ENCODE measurements at regions not wholly inside any gene's neighbourhood (a gene's known extent, or its start where the extent isn't known, plus 50 kb on each side); places are given as distances from the start of the nearest gene placed in this dataset.

DNA sequence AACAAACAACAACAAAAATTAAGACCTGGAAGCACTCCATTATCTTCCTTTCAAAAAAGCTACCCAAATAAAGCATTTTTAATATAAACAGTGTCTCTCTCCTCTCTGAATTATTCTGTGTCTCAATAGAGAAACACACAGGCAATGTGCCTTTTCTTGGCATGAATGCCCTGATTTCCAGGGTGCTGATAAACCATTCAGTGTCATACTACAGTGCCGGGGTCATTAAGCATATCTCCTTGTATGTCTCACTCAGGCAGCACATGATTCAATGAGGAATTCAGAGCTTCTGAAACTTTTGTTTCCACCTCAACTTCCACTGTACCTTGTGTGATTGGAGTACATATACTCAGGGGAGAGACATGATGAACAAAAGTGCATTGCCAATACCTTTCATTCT lies 294.0 kb upstream of the SLC24A2 start:
- Histone ChIP-seq H3K4me1 (no peaks in the 10 kb centered on the region), H3K4me3 (ENCODE audit: low read depth, low read length) (no peak overlapping the region), H3K27ac (no peak overlapping the region), H3K27me3 (ENCODE audit: control insufficient read depth, insufficient read depth, low read length) (no peaks in the 10 kb centered on the region), H3K9ac (no peak overlapping the region), H3K9me3 (ENCODE audit: control insufficient read depth, low read length) (no peaks in the 10 kb centered on the region), H3K79me2 (no peaks in the 10 kb centered on the region), H3K36me3 (ENCODE audit: control insufficient read depth, insufficient read depth, low read length) (no peaks in the 10 kb centered on the region), H3K4me2 (ENCODE audit: low read length) (no peak overlapping the region), H2AFZ (no peak overlapping the region)
- TF ChIP-seq, protein P1, sequence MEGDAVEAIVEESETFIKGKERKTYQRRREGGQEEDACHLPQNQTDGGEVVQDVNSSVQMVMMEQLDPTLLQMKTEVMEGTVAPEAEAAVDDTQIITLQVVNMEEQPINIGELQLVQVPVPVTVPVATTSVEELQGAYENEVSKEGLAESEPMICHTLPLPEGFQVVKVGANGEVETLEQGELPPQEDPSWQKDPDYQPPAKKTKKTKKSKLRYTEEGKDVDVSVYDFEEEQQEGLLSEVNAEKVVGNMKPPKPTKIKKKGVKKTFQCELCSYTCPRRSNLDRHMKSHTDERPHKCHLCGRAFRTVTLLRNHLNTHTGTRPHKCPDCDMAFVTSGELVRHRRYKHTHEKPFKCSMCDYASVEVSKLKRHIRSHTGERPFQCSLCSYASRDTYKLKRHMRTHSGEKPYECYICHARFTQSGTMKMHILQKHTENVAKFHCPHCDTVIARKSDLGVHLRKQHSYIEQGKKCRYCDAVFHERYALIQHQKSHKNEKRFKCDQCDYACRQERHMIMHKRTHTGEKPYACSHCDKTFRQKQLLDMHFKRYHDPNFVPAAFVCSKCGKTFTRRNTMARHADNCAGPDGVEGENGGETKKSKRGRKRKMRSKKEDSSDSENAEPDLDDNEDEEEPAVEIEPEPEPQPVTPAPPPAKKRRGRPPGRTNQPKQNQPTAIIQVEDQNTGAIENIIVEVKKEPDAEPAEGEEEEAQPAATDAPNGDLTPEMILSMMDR (IDR thresholded peaks at IDR 0.05): no peak

DNA sequence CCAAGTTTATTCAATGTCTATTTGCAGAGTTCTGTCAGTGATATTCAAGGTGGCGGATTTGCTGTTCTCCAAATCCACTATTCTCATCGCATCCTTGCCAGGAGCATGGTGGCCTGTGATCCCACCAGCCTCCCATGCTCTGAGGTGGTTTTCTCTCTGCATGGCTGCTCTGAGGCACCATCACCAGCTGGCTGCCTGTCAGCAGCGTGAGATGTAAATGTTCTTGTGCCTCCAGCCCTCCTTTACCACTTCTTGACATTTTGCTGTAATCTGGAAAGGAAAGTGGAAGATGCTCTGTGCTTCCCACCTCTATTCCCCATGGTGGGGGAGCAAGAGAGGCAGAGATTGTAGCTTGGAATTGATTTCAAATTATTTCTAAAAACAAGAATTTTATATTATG lies 293.6 kb upstream of the SLC24A2 start:
- no peaks in the 10 kb centered on the region for H3K27me3 ChIP-seq (ENCODE audit: control insufficient read depth, insufficient read depth, low read length)
- no peak overlapping the region for H3K4me3 ChIP-seq (ENCODE audit: low read depth, low read length)
- H3K36me3 ChIP-seq (ENCODE audit: control insufficient read depth, insufficient read depth, low read length): no peaks in the 10 kb centered on the region
- no peak overlapping the region for H3K27ac ChIP-seq
- no peak overlapping the region for H3K9ac ChIP-seq
- no peaks in the 10 kb centered on the region for H3K79me2 ChIP-seq
- no peak overlapping the region for H2AFZ ChIP-seq
- no peaks in the 10 kb centered on the region for H3K9me3 ChIP-seq (ENCODE audit: control insufficient read depth, low read length)
- H3K4me1 ChIP-seq: no peaks in the 10 kb centered on the region
- TF ChIP-seq, protein P1 (IDR thresholded peaks at IDR 0.05): no peak
- H3K4me2 ChIP-seq (ENCODE audit: low read length): no peak overlapping the region

DNA sequence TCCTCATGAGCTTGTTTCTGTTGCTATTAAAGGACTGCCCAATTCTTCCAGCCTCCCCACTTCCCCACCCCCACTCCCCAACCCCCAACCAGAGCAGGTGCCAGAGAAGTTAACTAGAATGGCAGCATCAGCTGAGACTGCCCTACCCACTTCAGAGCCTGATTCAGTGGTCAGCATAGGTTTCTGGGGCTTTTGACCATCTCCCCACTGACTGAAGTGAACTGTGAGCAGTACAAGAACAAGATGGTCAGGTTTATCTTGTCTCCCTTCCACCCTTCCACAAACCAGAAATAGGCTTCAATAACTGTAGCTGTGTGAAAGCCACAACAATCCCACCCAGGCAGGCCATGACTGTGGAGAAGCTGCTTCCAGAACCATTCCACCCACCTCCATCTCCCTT lies 289.4 kb upstream of the SLC24A2 start:
- Histone ChIP-seq H3K79me2 (no peaks in the 10 kb centered on the region), H3K27me3 (ENCODE audit: control insufficient read depth, insufficient read depth, low read length) (no peaks in the 10 kb centered on the region), H3K9ac (no peak overlapping the region), H3K36me3 (ENCODE audit: control insufficient read depth, insufficient read depth, low read length) (no peaks in the 10 kb centered on the region), H3K9me3 (ENCODE audit: control insufficient read depth, low read length) (no peaks in the 10 kb centered on the region), H3K4me1 (no peaks in the 10 kb centered on the region), H3K4me2 (ENCODE audit: low read length) (no peak overlapping the region), H2AFZ (no peak overlapping the region), H3K27ac (no peak overlapping the region), H3K4me3 (ENCODE audit: low read depth, low read length) (no peak overlapping the region)
- TF ChIP-seq, protein P1 (IDR thresholded peaks at IDR 0.05): no peak

DNA sequence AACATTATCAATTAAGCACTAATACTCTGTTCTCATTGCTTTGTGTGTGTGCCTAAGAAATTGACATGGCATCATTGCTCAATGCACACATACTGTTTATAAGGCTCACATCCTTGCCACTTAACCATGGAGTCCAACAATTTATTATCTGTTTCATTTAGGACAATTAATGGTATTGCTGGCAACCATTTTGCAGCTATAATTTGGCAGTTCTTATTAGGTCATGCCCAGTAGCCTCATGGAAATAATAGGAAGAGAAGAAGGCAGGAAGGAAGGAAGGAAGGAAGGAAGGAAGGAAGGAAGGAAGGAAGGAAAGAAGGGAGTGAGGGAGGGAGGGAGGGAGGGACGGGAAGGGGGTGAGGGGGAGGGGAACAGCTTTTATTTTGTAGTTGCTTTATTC lies 285.5 kb upstream of the SLC24A2 start:
- H3K36me3 ChIP-seq (ENCODE audit: control insufficient read depth, insufficient read depth, low read length): no peaks in the 10 kb centered on the region
- no peak overlapping the region for H2AFZ ChIP-seq
- no peak overlapping the region for H3K4me2 ChIP-seq (ENCODE audit: low read length)
- TF ChIP-seq, protein P1 (IDR thresholded peaks at IDR 0.05): no peak
- no peak overlapping the region for H3K9ac ChIP-seq
- no peak overlapping the region for H3K4me3 ChIP-seq (ENCODE audit: low read depth, low read length)
- H3K9me3 ChIP-seq (ENCODE audit: control insufficient read depth, low read length): no peaks in the 10 kb centered on the region
- no peaks in the 10 kb centered on the region for H3K4me1 ChIP-seq
- no peaks in the 10 kb centered on the region for H3K79me2 ChIP-seq
- no peak overlapping the region for H3K27ac ChIP-seq
- no peaks in the 10 kb centered on the region for H3K27me3 ChIP-seq (ENCODE audit: control insufficient read depth, insufficient read depth, low read length)

DNA sequence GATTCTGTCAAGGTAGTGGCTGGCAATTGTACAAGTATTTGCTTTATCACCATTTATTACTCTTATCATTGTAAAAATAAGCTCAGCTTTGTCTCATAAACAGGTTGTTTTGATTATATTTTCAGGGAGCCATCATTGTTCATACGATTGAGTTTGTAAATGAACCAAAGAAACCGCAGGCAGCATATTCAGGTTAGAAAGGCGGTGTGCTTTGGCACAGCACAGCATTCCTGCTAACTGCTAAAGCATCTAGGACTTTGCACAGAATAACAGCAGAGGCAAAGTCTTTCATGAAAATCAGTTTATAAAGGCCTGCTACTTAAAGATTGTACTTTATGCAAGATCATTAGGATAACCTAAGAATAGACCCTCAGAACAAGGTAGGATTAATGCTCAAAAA lies 281.5 kb upstream of the SLC24A2 start:
- H3K27me3 ChIP-seq (ENCODE audit: control insufficient read depth, insufficient read depth, low read length): no peaks in the 10 kb centered on the region
- H3K27ac ChIP-seq: no peak overlapping the region
- H3K9ac ChIP-seq: no peak overlapping the region
- no peak overlapping the region for H3K4me3 ChIP-seq (ENCODE audit: low read depth, low read length)
- no peak overlapping the region for H3K4me2 ChIP-seq (ENCODE audit: low read length)
- H3K9me3 ChIP-seq (ENCODE audit: control insufficient read depth, low read length): no peaks in the 10 kb centered on the region
- H3K36me3 ChIP-seq (ENCODE audit: control insufficient read depth, insufficient read depth, low read length): no peaks in the 10 kb centered on the region
- H2AFZ ChIP-seq: no peak overlapping the region
- no peaks in the 10 kb centered on the region for H3K4me1 ChIP-seq
- TF ChIP-seq, protein P1 (IDR thresholded peaks at IDR 0.05): no peak
- no peaks in the 10 kb centered on the region for H3K79me2 ChIP-seq
